Activated CD8-positive, alpha-beta memory T cell treated with anti-CD3 and anti-CD28 coated beads for 4 hours (primary cell): ENCODE measurements at regions not wholly inside any gene's neighbourhood (a gene's known extent, or its start where the extent isn't known, plus 50 kb on each side); places are given as distances from the start of the nearest gene placed in this dataset.
"Not testable (repeated sequence)": the region's sequence is repeated elsewhere in the genome, so short reads cannot be mapped to it uniquely, and the experiment has no call there.

Source experiments
- DNase-seq, 2 donors: peaks; one replicate each; pipeline ENCODE4 v3.0.0-alpha.2; 2020; ENCODE audit warnings: low read depth in 2 of 2

GRCh38 chr6:26175033-26175427 lies 87.8 kb downstream of the HFE start:
- no peak for DNase-seq

DNA sequence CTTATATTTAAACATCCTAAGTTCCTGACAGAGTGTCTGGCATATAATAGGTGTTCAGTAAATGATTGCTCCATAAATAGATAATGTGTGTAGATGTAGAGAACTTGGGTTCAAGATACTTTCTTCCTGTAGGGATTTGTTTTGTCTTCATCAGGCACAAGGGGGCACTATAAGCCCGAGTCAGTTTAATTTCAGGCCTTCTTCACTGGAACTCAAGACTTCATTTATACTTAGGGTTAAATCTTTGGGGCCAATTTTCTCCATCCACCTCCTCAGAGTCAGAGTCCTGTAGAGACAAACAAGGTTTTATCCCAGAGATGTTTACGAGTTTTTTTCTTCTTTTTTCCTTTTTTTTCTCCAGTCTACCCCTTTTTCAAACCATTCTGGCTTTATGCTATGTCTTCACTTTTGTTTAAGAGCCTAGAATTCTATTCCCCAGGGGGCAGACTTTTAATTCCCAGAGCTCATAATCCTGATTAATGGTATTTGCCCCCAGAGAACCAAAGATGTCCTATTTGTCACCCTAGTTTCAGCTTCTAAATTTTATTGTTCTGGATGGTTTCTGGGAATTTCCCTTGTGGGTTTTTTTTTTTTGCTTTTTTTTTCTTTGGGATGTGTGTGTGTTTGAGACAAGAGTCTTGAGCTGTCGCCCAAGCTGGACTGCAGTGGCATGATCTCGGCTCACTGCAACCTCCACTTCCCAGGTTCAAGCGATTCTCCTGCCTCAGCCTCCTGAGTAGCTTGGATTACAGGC lies 88.4 kb downstream of the HFE start:
- no peak for DNase-seq

DNA sequence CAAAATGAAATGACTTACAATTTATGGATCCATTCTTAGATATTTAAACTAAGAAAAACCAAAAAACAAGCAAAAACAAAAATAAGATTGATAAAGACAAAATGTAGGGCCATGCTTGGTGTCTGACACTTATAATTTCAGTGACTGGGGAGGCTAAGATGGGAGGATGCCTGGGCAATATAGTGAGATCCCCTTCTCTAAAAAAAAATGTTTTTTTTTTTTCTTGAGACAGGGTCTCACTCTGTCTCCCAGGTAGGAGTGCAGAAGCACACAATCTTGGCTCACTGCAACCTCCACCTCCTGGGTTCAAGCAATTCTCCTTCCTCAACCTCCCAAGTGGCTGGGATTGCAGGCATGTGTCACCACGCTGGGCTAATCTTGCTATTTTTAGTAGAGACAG lies 92.4 kb downstream of the HFE start:
- no peak for DNase-seq

DNA sequence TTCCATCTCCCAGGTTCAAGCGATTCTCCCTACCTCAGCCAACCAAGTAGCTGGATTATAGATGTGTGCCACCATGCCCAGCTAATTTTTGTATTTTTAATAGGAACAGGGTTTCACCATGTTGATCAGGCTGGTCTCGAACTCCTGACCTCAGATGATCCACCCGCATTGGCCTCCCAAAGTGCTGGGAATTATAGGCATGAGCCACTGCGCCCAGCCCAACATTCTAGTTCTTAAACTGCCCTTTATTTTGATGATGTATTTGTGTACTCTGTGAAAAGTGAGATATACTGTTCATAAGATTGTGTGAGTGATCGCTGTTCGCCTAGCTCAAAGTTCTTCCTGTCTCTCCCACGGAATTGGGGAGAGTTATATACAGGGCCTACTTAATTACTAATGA lies 93.1 kb downstream of the HFE start:
- no peak for DNase-seq

DNA sequence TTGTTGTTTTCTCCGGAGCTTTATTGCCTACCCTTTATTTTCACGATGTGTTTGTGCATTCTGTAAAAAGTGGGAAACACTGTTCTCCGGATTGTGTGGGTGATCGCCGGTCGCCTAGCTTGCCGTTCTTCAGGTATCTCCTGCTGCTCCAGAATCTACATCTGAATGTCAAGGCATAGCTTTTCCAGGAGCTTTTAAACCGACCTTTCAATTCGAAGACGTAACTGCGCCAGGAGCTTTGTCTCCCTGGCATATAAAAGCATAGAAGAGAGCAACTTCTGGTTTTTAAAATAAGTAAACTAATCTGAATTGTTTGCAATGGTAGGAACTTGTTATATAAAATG lies 96.0 kb downstream of the HFE start:
- DNase-seq = no peak

DNA sequence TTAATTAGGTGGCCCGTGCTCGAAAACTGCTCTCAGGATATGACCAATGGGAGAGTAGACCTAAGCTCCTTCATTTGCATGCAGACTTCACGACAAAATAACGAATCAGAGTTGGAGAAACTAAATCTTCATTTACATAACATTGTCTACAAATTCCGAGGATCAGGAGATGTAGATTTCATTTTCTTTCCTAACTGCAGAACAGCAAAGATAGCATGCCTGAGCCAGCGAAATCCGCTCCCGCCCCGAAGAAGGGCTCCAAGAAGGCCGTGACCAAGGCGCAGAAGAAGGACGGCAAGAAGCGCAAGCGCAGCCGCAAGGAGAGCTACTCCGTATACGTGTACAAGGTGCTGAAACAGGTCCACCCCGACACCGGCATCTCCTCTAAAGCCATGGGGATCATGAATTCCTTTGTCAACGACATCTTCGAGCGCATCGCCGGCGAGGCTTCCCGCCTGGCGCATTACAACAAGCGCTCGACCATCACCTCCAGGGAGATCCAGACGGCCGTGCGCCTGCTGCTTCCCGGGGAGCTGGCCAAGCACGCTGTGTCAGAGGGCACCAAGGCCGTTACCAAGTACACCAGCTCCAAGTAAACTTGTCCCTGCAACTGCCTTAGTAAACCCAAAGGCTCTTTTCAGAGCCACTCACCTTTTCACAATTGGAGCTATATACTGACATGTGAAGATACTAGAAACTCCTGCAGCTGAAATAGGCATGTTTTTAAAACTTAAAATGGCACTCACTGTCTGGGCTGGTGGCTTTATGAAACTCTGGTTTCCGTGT lies 96.5 kb downstream of the HFE start:
- DNase-seq = no peak

GRCh38 chr6:26184367-26184891 lies 97.2 kb downstream of the HFE start:
- no peak for DNase-seq

DNA sequence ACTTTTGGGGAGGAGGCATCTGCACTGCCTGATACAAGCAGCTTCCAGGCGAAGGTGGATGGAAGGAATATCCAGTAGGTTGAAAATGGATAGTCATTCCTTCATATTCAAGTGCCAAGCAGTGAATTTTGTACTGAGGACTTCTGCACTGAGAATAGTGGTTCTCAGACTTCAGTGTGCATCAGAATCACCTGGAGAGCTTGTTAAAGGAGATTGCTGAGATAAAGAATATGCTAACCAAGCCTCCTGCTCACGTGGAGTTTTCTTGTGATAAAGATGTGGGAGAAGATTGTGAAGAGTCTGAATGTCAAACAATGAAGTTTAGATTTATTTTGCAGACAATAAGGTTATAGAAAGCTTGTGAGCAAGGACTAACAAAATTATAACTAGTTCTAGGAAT lies 97.8 kb downstream of the HFE start:
- DNase-seq = no peak

- DNase-seq = no peak
Measured at GRCh38 chr6:26185802-26186201, 98.6 kb downstream of the HFE start.

DNA sequence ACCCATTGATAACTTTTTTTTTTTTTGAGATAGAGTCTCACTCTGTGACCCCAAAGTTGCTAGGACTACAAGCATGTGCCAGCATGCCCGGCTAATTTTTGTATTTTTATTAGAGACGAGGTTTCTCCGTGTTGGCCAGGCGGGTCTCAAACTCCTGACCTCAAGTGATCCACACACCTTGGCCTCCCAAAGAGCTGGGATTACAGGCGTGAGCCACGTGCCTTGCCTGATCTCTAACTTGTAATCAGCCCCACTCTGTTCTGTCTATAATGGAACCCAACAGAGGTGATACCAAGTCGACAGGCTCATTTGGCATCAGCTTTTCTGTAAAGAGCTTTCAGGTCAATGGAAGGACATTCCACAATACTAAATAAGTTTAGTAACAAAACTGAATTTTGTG lies 99.4 kb downstream of the HFE start:
- no peak for DNase-seq

GRCh38 chr6:26187292-26187691 lies 100.1 kb downstream of the HFE start:
- no peak for DNase-seq

DNA sequence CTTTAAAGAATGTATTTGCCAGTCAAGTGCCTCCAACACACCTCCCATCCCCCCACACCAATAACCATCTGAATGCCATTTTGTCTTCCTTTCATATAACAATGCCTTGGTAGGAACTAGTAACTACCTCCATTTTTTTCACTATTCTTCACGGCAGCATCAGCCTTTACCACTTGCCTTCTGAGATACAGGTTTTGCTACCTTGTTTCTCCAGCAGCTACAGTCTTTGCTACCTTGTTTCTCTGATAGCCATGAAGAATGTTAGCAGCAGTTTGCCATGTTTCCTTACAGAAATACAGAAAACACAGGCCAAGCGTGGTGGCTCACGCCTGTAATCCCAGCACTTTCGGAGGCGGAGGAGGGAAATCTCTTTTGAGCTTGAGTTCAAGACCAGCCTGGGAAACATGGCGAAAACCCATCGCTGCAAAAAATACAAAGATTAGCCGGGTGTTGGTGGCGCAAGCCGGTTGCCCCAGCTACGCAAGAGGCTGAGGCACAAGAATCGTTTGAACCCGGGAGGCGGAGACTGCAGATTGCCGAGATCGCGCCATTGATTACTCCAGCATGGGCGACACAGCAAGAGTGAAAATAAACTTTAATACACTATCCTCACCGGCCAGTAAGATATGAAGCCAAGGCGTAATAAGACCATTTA lies 100.9 kb downstream of the HFE start:
- no peak for DNase-seq

DNA sequence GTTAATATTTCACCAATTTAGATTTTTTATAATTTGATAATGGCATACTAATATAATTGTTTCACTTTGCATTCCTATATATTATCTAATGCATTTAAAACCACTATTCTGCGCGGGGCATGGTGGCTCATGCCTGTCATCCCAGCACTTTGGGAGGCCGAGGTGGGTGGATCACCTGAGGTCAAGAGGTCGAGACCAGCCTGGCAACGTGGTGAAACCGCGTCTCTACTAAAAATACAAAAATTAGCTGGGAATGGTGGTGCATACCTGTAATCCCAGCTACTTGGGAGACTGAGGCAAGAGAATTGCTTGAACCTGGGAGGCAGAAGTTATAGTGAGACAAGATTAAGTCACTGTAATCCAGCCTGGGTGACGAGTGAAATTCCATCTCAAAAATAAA lies 104.3 kb downstream of the HFE start:
- not testable (repeated sequence) for DNase-seq

DNA sequence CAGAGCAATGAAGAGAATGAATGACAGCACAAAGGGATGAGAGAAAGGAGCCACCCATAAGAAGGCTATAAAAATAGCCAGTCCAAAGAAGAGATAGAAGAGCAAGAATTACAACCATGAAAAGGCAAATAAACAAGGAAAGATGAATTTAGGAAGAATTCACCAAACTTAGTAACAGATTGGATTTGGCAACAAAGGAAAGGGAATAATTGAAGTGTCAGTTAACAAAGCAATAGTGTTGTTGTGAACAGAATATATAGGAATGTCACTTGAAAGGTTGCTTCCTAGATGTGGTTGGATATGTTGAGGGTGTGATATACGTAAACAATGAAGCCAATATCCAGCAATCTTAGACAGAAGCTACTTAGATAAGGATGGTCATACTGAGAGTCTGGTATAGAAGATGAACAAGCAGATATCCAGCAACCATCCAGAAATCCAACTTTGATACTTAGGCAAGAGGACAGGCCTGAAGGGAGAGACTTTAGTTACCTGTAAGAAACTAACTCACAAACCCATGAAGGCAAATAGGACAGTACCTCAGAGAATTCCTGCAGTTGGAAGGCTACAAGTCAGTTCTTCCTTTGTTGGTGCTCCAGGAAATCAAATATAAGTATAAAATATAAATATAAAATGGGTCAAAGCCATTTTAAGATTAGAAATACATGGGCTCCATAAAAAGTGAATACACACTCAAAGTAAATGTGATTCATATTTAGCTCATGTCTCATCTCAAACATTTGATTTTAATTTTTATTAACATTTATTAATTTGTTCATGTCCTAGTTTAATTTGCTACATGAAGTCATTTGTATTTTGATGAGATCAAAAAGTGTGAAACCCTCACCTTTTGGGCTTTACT lies 106.5 kb downstream of the HFE start:
- no peak for DNase-seq

DNA sequence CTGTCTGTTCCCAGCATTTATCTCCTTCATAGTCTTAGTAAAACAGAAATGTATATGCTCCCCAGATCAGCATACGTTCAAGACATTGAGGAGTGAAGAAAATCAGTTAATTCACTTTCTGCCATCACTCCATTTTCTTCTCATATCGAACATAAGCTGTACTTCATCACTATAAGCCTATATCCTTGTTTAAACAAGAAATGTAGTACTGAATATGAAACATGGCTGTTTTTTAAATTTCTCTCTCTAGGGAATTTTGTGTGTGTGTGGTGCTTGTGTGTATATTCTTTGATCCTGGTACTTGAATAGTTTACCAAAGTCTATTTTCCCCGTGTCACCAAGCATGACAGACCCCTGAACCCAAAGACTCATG lies 107.1 kb downstream of the HFE start:
- DNase-seq = no peak

DNA sequence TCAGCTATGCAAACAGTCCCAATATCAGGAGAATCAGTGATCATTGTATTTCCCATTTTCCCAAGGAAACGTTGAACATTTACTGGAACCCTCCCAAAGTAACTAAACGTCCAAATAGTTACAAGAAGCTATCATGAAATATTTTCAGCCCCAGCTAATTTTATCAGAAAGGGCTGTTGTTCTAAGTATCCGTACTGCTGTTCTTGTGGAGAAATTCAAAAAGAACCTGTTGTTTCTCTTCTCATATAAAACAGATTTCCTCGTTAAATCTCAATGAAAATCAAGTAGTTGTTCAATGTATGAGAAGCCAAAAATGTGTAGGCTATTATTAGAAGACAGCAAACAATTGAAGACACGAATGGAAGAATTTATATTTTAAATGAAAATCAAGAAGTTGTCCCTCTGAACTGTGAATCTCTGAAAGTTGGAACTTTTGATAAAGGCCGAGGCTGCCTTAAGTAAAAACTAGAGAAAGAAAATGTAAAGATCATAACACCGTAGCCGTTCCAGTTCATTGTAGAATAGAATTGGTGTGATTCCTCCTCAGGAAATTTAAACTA lies 107.7 kb downstream of the HFE start:
- DNase-seq = no peak

DNA sequence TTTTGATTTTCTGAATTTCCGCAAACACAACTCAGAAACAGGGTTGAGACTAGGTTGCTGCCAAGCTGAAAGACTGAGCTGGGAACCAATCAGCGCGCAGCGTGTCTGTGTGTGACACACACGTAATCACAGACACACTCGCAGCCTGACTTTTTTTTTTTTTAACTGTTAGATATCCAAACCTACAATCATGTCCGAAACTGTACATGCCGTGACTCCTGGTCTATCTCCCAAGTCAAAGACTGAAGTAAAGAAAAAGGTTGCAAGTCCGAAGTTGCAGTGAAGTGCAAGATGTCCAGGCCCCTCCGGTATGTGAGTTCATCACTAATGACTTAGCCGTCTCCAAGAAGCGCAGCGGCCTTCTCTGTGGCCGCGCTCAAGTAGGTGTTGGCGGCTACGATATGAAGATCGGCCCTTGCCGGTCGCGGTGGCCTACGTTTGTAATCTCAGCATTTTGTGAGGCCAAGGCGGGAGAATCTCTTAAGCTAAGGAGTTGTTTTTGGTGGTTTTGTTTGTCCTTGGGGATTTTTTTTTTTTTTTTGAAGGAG lies 108.2 kb downstream of the HFE start:
- DNase-seq = peak; percentile 63 to 80

- no peak for DNase-seq
Measured at GRCh38 chr6:26195924-26196845, 109.0 kb downstream of the HFE start.

DNA sequence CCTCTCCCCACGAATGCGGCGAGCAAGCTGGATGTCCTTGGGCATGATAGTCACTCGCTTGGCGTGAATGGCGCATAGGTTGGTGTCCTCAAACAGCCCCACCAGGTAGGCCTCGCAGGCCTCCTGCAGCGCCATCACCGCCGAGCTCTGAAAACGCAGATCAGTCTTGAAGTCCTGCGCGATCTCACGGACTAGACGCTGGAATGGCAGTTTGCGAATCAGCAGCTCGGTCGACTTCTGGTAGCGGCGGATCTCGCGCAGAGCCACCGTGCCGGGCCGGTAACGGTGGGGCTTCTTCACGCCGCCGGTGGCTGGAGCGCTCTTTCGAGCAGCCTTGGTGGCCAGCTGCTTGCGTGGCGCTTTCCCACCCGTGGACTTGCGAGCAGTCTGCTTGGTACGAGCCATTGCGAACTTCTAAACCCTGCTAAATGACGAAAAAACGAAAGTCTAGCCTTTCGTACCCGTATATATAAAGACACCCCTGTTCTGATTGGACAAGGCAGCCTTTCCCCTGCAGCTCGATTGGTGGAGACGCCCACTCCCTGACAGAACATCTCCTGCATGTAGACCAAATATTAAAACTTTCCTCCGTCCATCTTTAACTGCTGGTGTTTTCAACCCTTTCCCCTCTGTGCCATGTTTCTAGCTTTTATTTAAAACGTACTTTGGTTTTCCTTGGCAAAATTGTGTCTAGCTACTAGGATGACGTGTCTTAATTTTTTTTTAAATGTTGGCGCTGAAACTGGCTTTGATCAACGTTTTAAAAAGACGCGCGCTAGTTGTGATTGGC lies 109.8 kb downstream of the HFE start:
- peak in 1 of 2 donors; percentile 73 for DNase-seq

DNA sequence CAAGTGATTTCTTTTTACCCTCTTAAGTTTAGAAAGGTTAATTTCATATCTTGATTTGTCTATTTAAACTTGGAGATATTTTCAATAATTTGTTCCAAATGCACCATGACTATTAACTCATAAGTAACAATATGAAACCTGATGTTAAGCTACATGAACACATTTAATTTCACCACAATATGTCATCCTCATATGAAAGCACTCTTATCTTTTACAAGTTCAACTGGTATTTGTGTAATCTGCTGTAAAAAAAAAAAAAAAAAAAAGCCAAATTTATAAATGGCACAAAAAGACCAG lies 110.4 kb downstream of the HFE start:
- DNase-seq = no peak
